ENCODE measurements at regions not wholly inside any gene's neighbourhood (a gene's known extent, or its start where the extent isn't known, plus 50 kb on each side); places are given as distances from the start of the nearest gene placed in this dataset.

DNA sequence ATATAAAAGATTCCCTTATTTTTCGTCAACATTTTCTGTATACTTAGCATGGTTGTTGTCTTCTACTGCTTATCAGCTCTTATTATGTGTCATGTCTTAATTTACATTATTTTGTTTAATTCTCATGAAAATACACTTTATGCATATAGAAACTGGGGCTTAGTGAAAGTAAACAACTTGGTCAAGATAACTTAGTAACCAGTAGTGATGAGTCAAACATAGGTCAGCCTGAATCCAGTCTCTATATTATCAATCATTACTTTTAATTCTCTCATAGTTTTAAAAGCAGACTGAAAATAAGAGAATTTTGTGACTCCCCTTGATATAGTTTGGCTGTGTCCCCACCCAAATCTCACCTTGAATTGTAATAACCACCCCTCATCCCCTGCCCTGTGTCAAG lies 119.6 kb upstream of the TPK1 start:
- Histone ChIP-seq H2AFZ (no peak overlapping the region), H3K9me3 (ENCODE audit: low read depth) (no peaks in the 10 kb centered on the region), H3K79me2 (no peaks in the 10 kb centered on the region), H3K27me3 (no peaks in the 10 kb centered on the region), H3K4me2 (no peak overlapping the region), H4K20me1 (ENCODE audit: insufficient read depth, poor library complexity, severe bottlenecking) (no peaks in the 10 kb centered on the region), H3K36me3 (replicated peaks; ENCODE audit: insufficient read depth, low read depth) (no peaks in the 10 kb centered on the region), H3K27ac (no peak overlapping the region), H3K9me2 (replicated peaks; ENCODE audit: insufficient read depth) (no peaks in the 10 kb centered on the region), H3K4me3 (no peak overlapping the region), H3K4me1 (ENCODE audit: insufficient read depth) (no peaks in the 10 kb centered on the region)
- TF ChIP-seq EZH2 (IDR thresholded peaks at IDR 0.05; ENCODE audit: borderline replicate concordance), result no peak
- TF ChIP-seq EZH2phosphoT487 (IDR thresholded peaks at IDR 0.05; ENCODE audit: low read depth, severe bottlenecking, unreplicated experiment), result no peak
- TF ChIP-seq, protein P1, sequence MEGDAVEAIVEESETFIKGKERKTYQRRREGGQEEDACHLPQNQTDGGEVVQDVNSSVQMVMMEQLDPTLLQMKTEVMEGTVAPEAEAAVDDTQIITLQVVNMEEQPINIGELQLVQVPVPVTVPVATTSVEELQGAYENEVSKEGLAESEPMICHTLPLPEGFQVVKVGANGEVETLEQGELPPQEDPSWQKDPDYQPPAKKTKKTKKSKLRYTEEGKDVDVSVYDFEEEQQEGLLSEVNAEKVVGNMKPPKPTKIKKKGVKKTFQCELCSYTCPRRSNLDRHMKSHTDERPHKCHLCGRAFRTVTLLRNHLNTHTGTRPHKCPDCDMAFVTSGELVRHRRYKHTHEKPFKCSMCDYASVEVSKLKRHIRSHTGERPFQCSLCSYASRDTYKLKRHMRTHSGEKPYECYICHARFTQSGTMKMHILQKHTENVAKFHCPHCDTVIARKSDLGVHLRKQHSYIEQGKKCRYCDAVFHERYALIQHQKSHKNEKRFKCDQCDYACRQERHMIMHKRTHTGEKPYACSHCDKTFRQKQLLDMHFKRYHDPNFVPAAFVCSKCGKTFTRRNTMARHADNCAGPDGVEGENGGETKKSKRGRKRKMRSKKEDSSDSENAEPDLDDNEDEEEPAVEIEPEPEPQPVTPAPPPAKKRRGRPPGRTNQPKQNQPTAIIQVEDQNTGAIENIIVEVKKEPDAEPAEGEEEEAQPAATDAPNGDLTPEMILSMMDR (IDR thresholded peaks at IDR 0.05; ENCODE audit: poor library complexity), result no peak
- no peak for DNase-seq (ENCODE audit: low spot score)
- WGBS (ENCODE audit: low lambda C conversion rate, missing lambda C conversion rate), result 94% methylated on average over 1 of the region's 1 CpG

DNA sequence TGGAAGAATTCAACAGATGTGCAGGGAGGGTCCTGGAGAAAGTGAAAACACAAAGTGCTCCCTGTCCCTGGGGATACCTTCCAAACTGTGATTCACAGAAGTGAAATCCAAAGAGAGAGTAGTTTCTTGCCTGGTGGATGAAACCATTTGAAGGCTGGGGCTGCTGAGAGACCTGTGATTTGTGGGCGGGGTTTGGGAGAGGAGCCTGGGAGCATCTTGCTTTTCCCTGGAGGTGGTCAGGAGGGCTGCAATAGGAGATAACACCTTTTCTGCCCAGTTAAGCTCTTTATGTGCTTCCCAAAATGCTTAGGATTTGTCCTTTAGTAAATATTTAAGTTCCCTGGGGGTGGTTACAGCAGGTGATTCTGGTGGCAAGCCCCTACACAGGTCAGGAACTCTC lies 105.3 kb upstream of the TPK1 start:
- no peak overlapping the region for H2AFZ ChIP-seq
- no peaks in the 10 kb centered on the region for H3K9me2 ChIP-seq (replicated peaks; ENCODE audit: insufficient read depth)
- no peaks in the 10 kb centered on the region for H3K4me1 ChIP-seq (ENCODE audit: insufficient read depth)
- 58% methylated on average over 1 of the region's 1 CpG for WGBS (ENCODE audit: low lambda C conversion rate, missing lambda C conversion rate)
- DNase-seq (ENCODE audit: low spot score), result no peak
- H3K4me2 ChIP-seq, result no peak overlapping the region
- H3K36me3 ChIP-seq (replicated peaks; ENCODE audit: insufficient read depth, low read depth), result no peaks in the 10 kb centered on the region
- H3K9me3 ChIP-seq (ENCODE audit: low read depth), result no peaks in the 10 kb centered on the region
- H3K27me3 ChIP-seq, result no peaks in the 10 kb centered on the region
- H4K20me1 ChIP-seq (ENCODE audit: insufficient read depth, poor library complexity, severe bottlenecking), result no peaks in the 10 kb centered on the region
- H3K27ac ChIP-seq, result no peak overlapping the region
- TF ChIP-seq EZH2phosphoT487 (IDR thresholded peaks at IDR 0.05; ENCODE audit: low read depth, severe bottlenecking, unreplicated experiment), result no peak
- TF ChIP-seq, protein P1 (IDR thresholded peaks at IDR 0.05; ENCODE audit: poor library complexity), result no peak
- TF ChIP-seq EZH2 (IDR thresholded peaks at IDR 0.05; ENCODE audit: borderline replicate concordance), result no peak
- H3K4me3 ChIP-seq, result no peak overlapping the region
- no peaks in the 10 kb centered on the region for H3K79me2 ChIP-seq

DNA sequence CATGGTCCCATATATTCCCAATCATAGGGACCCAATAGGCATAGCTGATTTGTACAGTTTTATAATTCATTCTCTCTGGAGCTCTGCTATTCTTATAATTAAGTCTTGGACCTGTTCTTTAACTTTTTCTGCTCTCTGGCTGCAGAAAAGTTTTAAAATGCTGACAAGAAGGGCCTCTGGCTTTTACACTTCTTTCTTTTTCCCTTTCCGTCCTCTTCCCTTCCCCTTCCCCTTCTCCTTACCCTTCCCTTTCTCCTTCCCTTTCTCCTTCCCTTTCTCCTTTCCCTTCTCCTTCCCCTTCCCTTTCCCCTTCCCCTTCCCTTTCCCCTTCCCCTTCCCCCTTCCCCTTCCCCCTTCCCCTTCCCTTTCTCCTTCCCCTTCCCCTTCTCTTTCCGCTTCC lies 101.3 kb upstream of the TPK1 start:
- WGBS (ENCODE audit: low lambda C conversion rate, missing lambda C conversion rate), result 56% methylated on average over 2 of the region's 2 CpGs

DNA sequence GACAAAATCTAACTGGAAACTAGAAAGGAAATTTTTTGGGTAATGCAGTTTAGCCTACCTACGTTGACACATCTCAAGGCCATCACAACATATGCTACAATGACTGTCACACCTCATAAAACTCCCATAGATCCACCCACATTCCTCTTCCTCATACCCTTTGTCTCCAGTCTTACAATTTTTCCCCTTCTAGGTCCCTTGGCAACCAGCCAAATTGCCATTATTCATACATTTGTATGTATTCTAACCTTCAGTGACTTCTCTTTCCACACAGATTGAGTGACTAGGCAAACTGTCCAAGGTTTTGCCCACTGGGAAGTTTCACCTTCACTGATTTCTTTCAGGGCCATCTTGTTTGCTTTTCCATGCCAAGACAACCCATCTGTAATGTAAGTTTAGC lies 100.5 kb upstream of the TPK1 start:
- H4K20me1 ChIP-seq (ENCODE audit: insufficient read depth, poor library complexity, severe bottlenecking), result no peaks in the 10 kb centered on the region
- no peaks in the 10 kb centered on the region for H3K9me2 ChIP-seq (replicated peaks; ENCODE audit: insufficient read depth)
- H3K36me3 ChIP-seq (replicated peaks; ENCODE audit: insufficient read depth, low read depth), result no peaks in the 10 kb centered on the region
- no peaks in the 10 kb centered on the region for H3K79me2 ChIP-seq
- no peaks in the 10 kb centered on the region for H3K9me3 ChIP-seq (ENCODE audit: low read depth)
- no peak overlapping the region for H3K4me3 ChIP-seq
- no peaks in the 10 kb centered on the region for H3K27me3 ChIP-seq
- TF ChIP-seq EZH2phosphoT487 (IDR thresholded peaks at IDR 0.05; ENCODE audit: low read depth, severe bottlenecking, unreplicated experiment), result no peak
- TF ChIP-seq EZH2 (IDR thresholded peaks at IDR 0.05; ENCODE audit: borderline replicate concordance), result no peak
- TF ChIP-seq, protein P1 (IDR thresholded peaks at IDR 0.05; ENCODE audit: poor library complexity), result no peak
- DNase-seq (ENCODE audit: low spot score), result peak; percentile 8
- H2AFZ ChIP-seq, result no peak overlapping the region
- 57% methylated on average over 1 of the region's 1 CpG for WGBS (ENCODE audit: low lambda C conversion rate, missing lambda C conversion rate)
- H3K4me2 ChIP-seq, result no peak overlapping the region
- H3K27ac ChIP-seq, result no peak overlapping the region
- no peaks in the 10 kb centered on the region for H3K4me1 ChIP-seq (ENCODE audit: insufficient read depth)

More for the DNA sequence above, 101.3 kb upstream of the TPK1 start:
- H3K9me2 ChIP-seq (replicated peaks; ENCODE audit: insufficient read depth), result no peaks in the 10 kb centered on the region
- no peak overlapping the region for H3K4me3 ChIP-seq
- no peaks in the 10 kb centered on the region for H4K20me1 ChIP-seq (ENCODE audit: insufficient read depth, poor library complexity, severe bottlenecking)
- TF ChIP-seq EZH2phosphoT487 (IDR thresholded peaks at IDR 0.05; ENCODE audit: low read depth, severe bottlenecking, unreplicated experiment) (no peak), EZH2 (IDR thresholded peaks at IDR 0.05; ENCODE audit: borderline replicate concordance) (no peak)
- H3K27ac ChIP-seq, result no peak overlapping the region
- H3K4me2 ChIP-seq, result no peak overlapping the region
- no peaks in the 10 kb centered on the region for H3K27me3 ChIP-seq
- H3K9me3 ChIP-seq (ENCODE audit: low read depth), result no peaks in the 10 kb centered on the region
- no peak overlapping the region for H2AFZ ChIP-seq
- no peaks in the 10 kb centered on the region for H3K4me1 ChIP-seq (ENCODE audit: insufficient read depth)
- DNase-seq (ENCODE audit: low spot score), result no peak
- H3K79me2 ChIP-seq, result no peaks in the 10 kb centered on the region
- no peaks in the 10 kb centered on the region for H3K36me3 ChIP-seq (replicated peaks; ENCODE audit: insufficient read depth, low read depth)
